HUDEP-2 (cell line): ENCODE measurements at regions not wholly inside any gene's neighbourhood (a gene's known extent, or its start where the extent isn't known, plus 50 kb on each side); places are given as distances from the start of the nearest gene placed in this dataset.

ENCODE experiments used
- DNase-seq, 76 experiments: peaks; one replicate each; lab custom pipeline; 2025; ENCODE audit not compliant: unreplicated experiment in 76 of 76; lab: John Stamatoyannopoulos, UW

GRCh38 chr20:59376109-59376841 is 75.9 kb downstream of the EDN3 start:
- no peak for DNase-seq

- DNase-seq, result no peak
Measured at GRCh38 chr20:59376998-59377397, 76.6 kb downstream of the EDN3 start.

- DNase-seq, result no peak
Measured at GRCh38 chr20:59377842-59378241, 77.4 kb downstream of the EDN3 start.

GRCh38 chr20:59378396-59378795 is 78.0 kb downstream of the EDN3 start:
- no peak for DNase-seq

- no peak for DNase-seq
Measured at GRCh38 chr20:59378966-59379365, 78.6 kb downstream of the EDN3 start.

GRCh38 chr20:59381689-59382088 is 81.3 kb downstream of the EDN3 start:
- no peak for DNase-seq

GRCh38 chr20:59382157-59382725 is 81.8 kb downstream of the EDN3 start:
- no peak for DNase-seq

- DNase-seq, result no peak
Measured at GRCh38 chr20:59382907-59383306, 82.5 kb downstream of the EDN3 start.

GRCh38 chr20:59385038-59385437 is 84.6 kb downstream of the EDN3 start:
- DNase-seq, result no peak

- DNase-seq, result no peak
Measured at GRCh38 chr20:59385480-59385879, 85.1 kb downstream of the EDN3 start.

GRCh38 chr20:59386809-59387208 is 86.4 kb downstream of the EDN3 start:
- no peak for DNase-seq

- DNase-seq, result no peak
Measured at GRCh38 chr20:59387891-59388290, 87.5 kb downstream of the EDN3 start.

- no peak for DNase-seq
Measured at GRCh38 chr20:59388402-59388801, 88.0 kb downstream of the EDN3 start.

- no peak for DNase-seq
Measured at GRCh38 chr20:59390437-59390836, 90.0 kb downstream of the EDN3 start.

- DNase-seq, result no peak
Measured at GRCh38 chr20:59391975-59392374, 91.6 kb downstream of the EDN3 start.

- no peak for DNase-seq
Measured at GRCh38 chr20:59392736-59393135, 92.3 kb downstream of the EDN3 start.

- DNase-seq, result no peak
Measured at GRCh38 chr20:59393142-59393541, 92.7 kb downstream of the EDN3 start.

- peak in 1 of 76 experiments; percentile 0 for DNase-seq
Measured at GRCh38 chr20:59395729-59396128, 95.3 kb downstream of the EDN3 start.

GRCh38 chr20:59398537-59399205 is 98.3 kb downstream of the EDN3 start:
- DNase-seq, result no peak

GRCh38 chr20:59399426-59400099 is 99.2 kb downstream of the EDN3 start:
- DNase-seq, result no peak

GRCh38 chr20:59400708-59401107 is 100.3 kb downstream of the EDN3 start:
- DNase-seq, result no peak
